K562 (cell line): ENCODE measurements at regions not wholly inside any gene's neighbourhood (a gene's known extent, or its start where the extent isn't known, plus 50 kb on each side); places are given as distances from the start of the nearest gene placed in this dataset.

Source experiments
- ATAC-seq: fragments of 200-7000 bp; cut with Tn5 transposase; 3 replicates; pipeline ENCODE4 v1.9.1; 2020; ENCODE audit warnings: moderate library complexity
- BruUV-seq: library from RNA; stranded (reverse); fragments of 400-500 nt; replicated peaks from 2 replicates; lab custom pipeline; 2021; lab: Mats Ljungman, UMichigan
- CTCF ChIA-PET: fragments of 300-600 bp; formaldehyde crosslinking; extraction: SDS; loops from one replicate; lab custom pipeline; 2021; ENCODE audit warnings: low intra/inter-chr PET ratio; lab: Yijun Ruan, JAX
- POLR2A ChIA-PET: fragments of 300-600, 350-650 bp; sonication (Branson Sonifier 250); formaldehyde crosslinking; extraction: SDS; loops from one replicate; lab custom pipeline; 2021; ENCODE audit warnings: antibody characterized with exemption, inconsistent platforms; lab: Yijun Ruan, JAX
- DNase-seq, 4 experiments: peaks; one replicate each; pipeline versions ENCODE4 v3.0.0 to v3.0.0-alpha.2; 2011 to 2018; ENCODE audit warnings: low spot score in 3 of 4, mixed read lengths in 3 of 4; ENCODE audit errors: extremely low read depth in 1 of 4
- FAIRE-seq: peaks from 2 replicates; lab custom pipeline; 2011; peaks lifted over from hg19 to GRCh38; lab: Jason Lieb, UNC
- H2AFZ ChIP-seq: 2 replicates; pipeline ENCODE4 v1.6.0; 2011; ENCODE audit warnings: low read depth, low read length, control low read depth, inconsistent platforms
- H3K27ac ChIP-seq: fragments of 200-600 bp; 3 replicates; pipeline ENCODE4 v1.8.0; 2011; ENCODE audit warnings: low read depth, mild to moderate bottlenecking, control low read depth, inconsistent platforms, low read length, moderate library complexity, mixed read lengths; ENCODE audit errors: extremely low read depth
- H3K27me3 ChIP-seq, 2 experiments: fragments of 300-600 bp in 1 of 2; 2 replicates in 1 of 2; 3 replicates in 1 of 2; pipeline versions ENCODE4 v1.6.0 to v1.8.0; 2011; ENCODE audit warnings: inconsistent platforms in 2 of 2, low read length in 2 of 2, mild to moderate bottlenecking in 1 of 2, mixed read lengths in 1 of 2, moderate library complexity in 1 of 2; ENCODE audit not compliant: control insufficient read depth in 2 of 2, insufficient read depth in 2 of 2
- H3K36me3 ChIP-seq: fragments of 300-600 bp; 3 replicates; pipeline ENCODE4 v1.8.0; 2011; ENCODE audit warnings: mild to moderate bottlenecking, low read length, inconsistent platforms; ENCODE audit not compliant: control insufficient read depth, insufficient read depth
- H3K4me1 ChIP-seq, 2 experiments: fragments of 200-600 bp in 1 of 2; replicated peaks in 1 of 2; 2 replicates in 1 of 2; 3 replicates in 1 of 2; pipeline versions ENCODE4 v1.5.1 to v1.8.0; 2011; ENCODE audit warnings: inconsistent platforms in 2 of 2, low read length in 2 of 2, mild to moderate bottlenecking in 1 of 2, mixed read lengths in 1 of 2, moderate library complexity in 1 of 2; ENCODE audit not compliant: control insufficient read depth in 2 of 2, insufficient read depth in 2 of 2
- H3K4me2 ChIP-seq: 2 replicates; pipeline ENCODE4 v1.6.1; 2011; ENCODE audit warnings: low read length, control low read depth, inconsistent platforms, mixed read lengths; ENCODE audit not compliant: insufficient read depth
- H3K4me3 ChIP-seq: fragments of 200-600 bp; sonication (generic), shearing (Covaris generic); 2 replicates; pipeline ENCODE4 v1.5.1; 2016; ENCODE audit warnings: control low read depth, inconsistent platforms
- H3K79me2 ChIP-seq: fragments of 200-600 bp; 3 replicates; pipeline ENCODE4 v1.8.0; 2011; ENCODE audit warnings: low read length, inconsistent platforms; ENCODE audit not compliant: control insufficient read depth, insufficient read depth
- H3K9ac ChIP-seq, 2 experiments: 2 replicates each; pipeline versions ENCODE4 v1.6.0 to v1.6.1; 2011; ENCODE audit warnings: low read depth in 2 of 2, low read length in 2 of 2, control low read depth in 1 of 2, inconsistent platforms in 1 of 2, mild to moderate bottlenecking in 1 of 2, mixed read lengths in 1 of 2; ENCODE audit not compliant: insufficient read depth in 1 of 2
- H3K9me1 ChIP-seq: one replicate; pipeline ENCODE4 v1.6.0; 2011; ENCODE audit warnings: inconsistent platforms, mild to moderate bottlenecking, low read length, moderate library complexity; ENCODE audit not compliant: control insufficient read depth, insufficient read depth
- H3K9me3 ChIP-seq: replicated peaks from 2 replicates; pipeline ENCODE4 v1.5.1; 2011; ENCODE audit warnings: low read depth, low read length, inconsistent platforms; ENCODE audit not compliant: control insufficient read depth, insufficient read depth
- H4K20me1 ChIP-seq: replicated peaks from 2 replicates; pipeline ENCODE4 v1.6.1; 2011; ENCODE audit warnings: low read length, inconsistent platforms, mixed read lengths; ENCODE audit not compliant: control insufficient read depth, insufficient read depth
- FOXA3 ChIP-seq, 2 experiments: fragments of 450-650 bp in 1 of 2; sonication (generic) in 1 of 2; formaldehyde crosslinking; IDR thresholded peaks in 1 of 2; conservative IDR thresholded peaks in 1 of 2; 2 replicates each; pipeline versions ENCODE4 v1.4.0 to v1.8.0; 2020 to 2022; ENCODE audit warnings: mild to moderate bottlenecking in 2 of 2, missing genetic modification reagents in 1 of 2
- KLF6 ChIP-seq: fragments of 250-450 bp; sonication (Bioruptor Pico); IDR thresholded peaks from 2 replicates; pipeline ENCODE4 v1.4.0; 2020; ENCODE audit warnings: mild to moderate bottlenecking, moderate library complexity, borderline replicate concordance
- LEF1 ChIP-seq: fragments of 450-650 bp; IDR thresholded peaks from 2 replicates; pipeline ENCODE4 v1.6.1; 2016; ENCODE audit warnings: mild to moderate bottlenecking
- MLX ChIP-seq, 2 experiments: fragments of 450-650 bp in 1 of 2; sonication (generic) in 1 of 2; formaldehyde crosslinking; conservative IDR thresholded peaks; 2 replicates each; pipeline versions ENCODE4 v1.4.0 to v1.8.1; 2020 to 2022; ENCODE audit warnings: mild to moderate bottlenecking in 1 of 2, missing genetic modification reagents in 1 of 2
- PHF20 ChIP-seq: fragments of 450-650 bp; IDR thresholded peaks from 2 replicates; pipeline ENCODE4 v1.6.1; 2018; ENCODE audit not compliant: partially characterized antibody
- PKNOX1 ChIP-seq: fragments of 450-650 bp; IDR thresholded peaks from 2 replicates; pipeline ENCODE4 v1.6.1; 2016
- SIX5 ChIP-seq, 2 experiments: IDR thresholded peaks; 2 replicates each; pipeline ENCODE4 v1.6.1; 2011; ENCODE audit warnings: low read length in 2 of 2, borderline replicate concordance in 1 of 2, low read depth in 1 of 2, mild to moderate bottlenecking in 1 of 2, moderate library complexity in 1 of 2; ENCODE audit not compliant: insufficient read depth in 1 of 2
- TCF7L2 ChIP-seq: fragments of 150-350 bp; IDR thresholded peaks from 2 replicates; pipeline ENCODE4 v1.6.1; 2016; ENCODE audit warnings: low read depth, mild to moderate bottlenecking, low read length, moderate library complexity
- ZFPM2 ChIP-seq: fragments of 250-450 bp; sonication (Bioruptor Pico); IDR thresholded peaks from 2 replicates; pipeline ENCODE4 v1.5.1; 2022; ENCODE audit warnings: mild to moderate bottlenecking
- ZNF239 ChIP-seq: fragments of 250-450 bp; sonication (Bioruptor Pico); IDR thresholded peaks from 2 replicates; pipeline ENCODE4 v1.4.0; 2020; ENCODE audit warnings: mild to moderate bottlenecking
- WGBS: fragments of 100-300 bp; shearing (Covaris generic); methylation state at CpG from one replicate; pipeline ENCODE4 v1.1.6; 2016; ENCODE audit warnings: low coverage, mixed read lengths; ENCODE audit not compliant: insufficient coverage; ENCODE audit errors: missing lambda C conversion rate; 5-methylcytosine and 5-hydroxymethylcytosine counted together
- in situ Hi-C: fragments of 300-500 bp; cut with MboI; formaldehyde crosslinking; loops from 4 replicates; pipeline ENCODE4 v1.15.0; 2018; ENCODE audit warnings: inconsistent platforms, mixed read lengths
- intact Hi-C: fragments of 100-400 bp; cut with micrococcal nuclease; formaldehyde crosslinking; loops from 2 replicates; pipeline ENCODE4 v1.14.2; 2022

- TF ChIP-seq KLF6 (CRISPR knock-in tag) (no peak), PKNOX1 (no peak), TCF7L2 (no peak), MLX (CRISPR knock-in tag; conservative IDR thresholded peaks at IDR 0.05) (no peak), ZNF239 (no peak), LEF1 (no peak), FOXA3 (CRISPR knock-in tag; conservative IDR thresholded peaks at IDR 0.05 in 1 of 2, IDR thresholded peaks at IDR 0.05 in 1 of 2) (no peak), PHF20 (no peak)
- TF ChIP-seq, all 486 proteins: peak for 0
These were observed 125.5 kb upstream of the UQCRFS1 start (continued) for GRCh38 chr19:29338480-29338879.

- in situ Hi-C loops = no loop called here
- H3K4me1 ChIP-seq = no peaks in the 10 kb centered on the region
- H3K9ac ChIP-seq = no peak overlapping the region
- POLR2A ChIA-PET = no interaction called here
- no peak overlapping the region for H3K4me3 ChIP-seq
- BruUV-seq = no TSS peak
- no peaks in the 10 kb centered on the region for H3K9me1 ChIP-seq
- no peaks in the 10 kb centered on the region for H3K27me3 ChIP-seq
- 0 out of 2 replicates have a peak, but pooled peaks cover 2% of the 10 kb centered on the region for H3K9me3 ChIP-seq
- no peaks in the 10 kb centered on the region for H3K79me2 ChIP-seq
- WGBS = 0% methylated on average over 1 of the region's 1 CpG
- no peaks in the 10 kb centered on the region for H4K20me1 ChIP-seq
- ATAC-seq (no peak), FAIRE-seq (no peak), DNase-seq (no peak)
- H2AFZ ChIP-seq = no peak overlapping the region
- no peaks in the 10 kb centered on the region for H3K36me3 ChIP-seq
- no peak for TF ChIP-seq ZFPM2 (CRISPR knock-in tag)
- no peak for TF ChIP-seq SIX5 (IDR thresholded peaks at IDR 0.05; ENCODE audit: borderline replicate concordance in 1 of 2, insufficient read depth in 1 of 2, low read depth in 1 of 2, low read length in 2 of 2)
- no peak overlapping the region for H3K4me2 ChIP-seq
- intact Hi-C loops = no loop called here
- no peak overlapping the region for H3K27ac ChIP-seq
- CTCF ChIA-PET = no interaction called here
These were observed 129.8 kb upstream of the UQCRFS1 start for GRCh38 chr19:29342721-29343120.
